ENCODE measurements at regions not wholly inside any gene's neighbourhood (a gene's known extent, or its start where the extent isn't known, plus 50 kb on each side); places are given as distances from the start of the nearest gene placed in this dataset.

DNA sequence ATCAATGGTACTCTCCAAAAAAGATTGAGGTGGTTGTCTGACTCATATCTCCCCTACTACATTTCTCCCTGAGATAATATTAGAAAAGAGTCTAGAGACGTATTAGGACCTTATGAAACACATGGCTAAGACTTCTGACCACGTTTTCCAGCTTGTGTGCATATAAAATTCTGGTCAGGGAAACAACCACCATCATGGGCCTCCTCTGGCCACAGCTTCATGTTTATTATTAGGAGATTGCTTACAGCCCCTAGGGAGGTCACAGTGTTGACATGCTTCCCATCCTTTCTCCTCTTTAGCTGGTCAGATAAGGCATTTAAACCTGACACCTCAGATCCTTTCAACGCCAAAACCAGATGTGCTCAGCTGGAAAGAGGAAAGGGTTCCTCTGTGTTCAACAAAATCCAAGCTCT is 620.2 kb downstream of the PLPP3 start:
- TF ChIP-seq, protein P1, sequence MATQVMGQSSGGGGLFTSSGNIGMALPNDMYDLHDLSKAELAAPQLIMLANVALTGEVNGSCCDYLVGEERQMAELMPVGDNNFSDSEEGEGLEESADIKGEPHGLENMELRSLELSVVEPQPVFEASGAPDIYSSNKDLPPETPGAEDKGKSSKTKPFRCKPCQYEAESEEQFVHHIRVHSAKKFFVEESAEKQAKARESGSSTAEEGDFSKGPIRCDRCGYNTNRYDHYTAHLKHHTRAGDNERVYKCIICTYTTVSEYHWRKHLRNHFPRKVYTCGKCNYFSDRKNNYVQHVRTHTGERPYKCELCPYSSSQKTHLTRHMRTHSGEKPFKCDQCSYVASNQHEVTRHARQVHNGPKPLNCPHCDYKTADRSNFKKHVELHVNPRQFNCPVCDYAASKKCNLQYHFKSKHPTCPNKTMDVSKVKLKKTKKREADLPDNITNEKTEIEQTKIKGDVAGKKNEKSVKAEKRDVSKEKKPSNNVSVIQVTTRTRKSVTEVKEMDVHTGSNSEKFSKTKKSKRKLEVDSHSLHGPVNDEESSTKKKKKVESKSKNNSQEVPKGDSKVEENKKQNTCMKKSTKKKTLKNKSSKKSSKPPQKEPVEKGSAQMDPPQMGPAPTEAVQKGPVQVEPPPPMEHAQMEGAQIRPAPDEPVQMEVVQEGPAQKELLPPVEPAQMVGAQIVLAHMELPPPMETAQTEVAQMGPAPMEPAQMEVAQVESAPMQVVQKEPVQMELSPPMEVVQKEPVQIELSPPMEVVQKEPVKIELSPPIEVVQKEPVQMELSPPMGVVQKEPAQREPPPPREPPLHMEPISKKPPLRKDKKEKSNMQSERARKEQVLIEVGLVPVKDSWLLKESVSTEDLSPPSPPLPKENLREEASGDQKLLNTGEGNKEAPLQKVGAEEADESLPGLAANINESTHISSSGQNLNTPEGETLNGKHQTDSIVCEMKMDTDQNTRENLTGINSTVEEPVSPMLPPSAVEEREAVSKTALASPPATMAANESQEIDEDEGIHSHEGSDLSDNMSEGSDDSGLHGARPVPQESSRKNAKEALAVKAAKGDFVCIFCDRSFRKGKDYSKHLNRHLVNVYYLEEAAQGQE (IDR thresholded peaks at IDR 0.05; ENCODE audit: insufficient replicate concordance, low read depth): no peak
- TF ChIP-seq POLR2AphosphoS5 (IDR thresholded peaks at IDR 0.05; ENCODE audit: low read depth) (no peak), GABPA (IDR thresholded peaks at IDR 0.05; ENCODE audit: low read depth) (no peak), SPI1 (IDR thresholded peaks at IDR 0.05; ENCODE audit: borderline replicate concordance, low read depth) (no peak)
- TF ChIP-seq, protein P2, sequence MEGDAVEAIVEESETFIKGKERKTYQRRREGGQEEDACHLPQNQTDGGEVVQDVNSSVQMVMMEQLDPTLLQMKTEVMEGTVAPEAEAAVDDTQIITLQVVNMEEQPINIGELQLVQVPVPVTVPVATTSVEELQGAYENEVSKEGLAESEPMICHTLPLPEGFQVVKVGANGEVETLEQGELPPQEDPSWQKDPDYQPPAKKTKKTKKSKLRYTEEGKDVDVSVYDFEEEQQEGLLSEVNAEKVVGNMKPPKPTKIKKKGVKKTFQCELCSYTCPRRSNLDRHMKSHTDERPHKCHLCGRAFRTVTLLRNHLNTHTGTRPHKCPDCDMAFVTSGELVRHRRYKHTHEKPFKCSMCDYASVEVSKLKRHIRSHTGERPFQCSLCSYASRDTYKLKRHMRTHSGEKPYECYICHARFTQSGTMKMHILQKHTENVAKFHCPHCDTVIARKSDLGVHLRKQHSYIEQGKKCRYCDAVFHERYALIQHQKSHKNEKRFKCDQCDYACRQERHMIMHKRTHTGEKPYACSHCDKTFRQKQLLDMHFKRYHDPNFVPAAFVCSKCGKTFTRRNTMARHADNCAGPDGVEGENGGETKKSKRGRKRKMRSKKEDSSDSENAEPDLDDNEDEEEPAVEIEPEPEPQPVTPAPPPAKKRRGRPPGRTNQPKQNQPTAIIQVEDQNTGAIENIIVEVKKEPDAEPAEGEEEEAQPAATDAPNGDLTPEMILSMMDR (IDR thresholded peaks at IDR 0.05; ENCODE audit: insufficient read depth, low read length): no peak
- H3K27me3 ChIP-seq (ENCODE audit: insufficient read depth, poor library complexity, severe bottlenecking): peaks cover 2% of the 10 kb centered on the region
- no peak for DNase-seq (ENCODE audit: low read depth in 1 of 2, low spot score in 1 of 2)
- H3K4me3 ChIP-seq (replicated peaks; ENCODE audit: insufficient read depth, low read length): no peak overlapping the region
- no peak overlapping the region for H3K27ac ChIP-seq (replicated peaks)

DNA sequence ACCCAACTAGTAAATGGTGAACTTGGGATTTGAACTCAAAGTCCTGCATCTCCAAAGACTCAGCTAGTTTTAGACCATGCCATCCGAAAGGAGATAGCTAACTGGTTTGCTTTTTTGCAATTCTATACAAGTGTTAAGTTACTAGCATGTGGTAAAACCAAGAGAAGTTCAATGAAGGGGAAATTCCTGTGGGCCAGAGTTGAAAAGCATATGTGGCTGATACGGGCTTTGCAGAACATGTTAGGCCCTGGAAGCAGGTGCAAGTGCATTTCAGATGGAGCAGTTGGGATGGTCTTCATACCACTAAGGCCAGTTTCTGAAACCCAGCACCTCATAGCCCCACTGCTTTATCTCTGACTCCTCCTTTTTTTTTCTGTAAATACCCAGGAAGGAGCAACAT is 620.9 kb downstream of the PLPP3 start:
- TF ChIP-seq SPI1 (IDR thresholded peaks at IDR 0.05; ENCODE audit: borderline replicate concordance, low read depth): no peak

DNA sequence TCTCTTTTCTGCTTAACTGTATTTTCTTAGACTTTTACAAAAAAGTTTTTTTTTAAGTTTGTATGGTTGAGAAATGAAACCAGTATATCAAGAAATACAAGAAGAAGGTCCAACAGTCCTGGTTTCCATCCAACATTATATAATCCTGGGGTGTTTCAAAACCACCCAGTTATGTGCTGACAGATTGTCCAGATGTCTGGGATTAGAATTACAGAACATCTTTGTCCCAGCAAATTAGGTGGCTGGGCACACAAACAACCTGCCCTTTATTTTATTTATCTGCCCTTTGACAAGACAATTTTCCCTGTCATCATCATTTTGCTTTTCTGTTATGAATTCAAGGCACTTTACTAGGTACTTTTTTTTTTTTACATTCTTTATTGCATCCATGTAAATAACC is 622.1 kb downstream of the PLPP3 start:
- peaks cover 2% of the 10 kb centered on the region for H3K27me3 ChIP-seq (ENCODE audit: insufficient read depth, poor library complexity, severe bottlenecking)
- no peak overlapping the region for H3K4me3 ChIP-seq (replicated peaks; ENCODE audit: insufficient read depth, low read length)
- TF ChIP-seq POLR2AphosphoS5 (IDR thresholded peaks at IDR 0.05; ENCODE audit: low read depth): no peak
- TF ChIP-seq SPI1 (IDR thresholded peaks at IDR 0.05; ENCODE audit: borderline replicate concordance, low read depth): no peak
- no peak for TF ChIP-seq GABPA (IDR thresholded peaks at IDR 0.05; ENCODE audit: low read depth)
- TF ChIP-seq, protein P2 (IDR thresholded peaks at IDR 0.05; ENCODE audit: insufficient read depth, low read length): no peak
- TF ChIP-seq, protein P1 (IDR thresholded peaks at IDR 0.05; ENCODE audit: insufficient replicate concordance, low read depth): no peak
- H3K27ac ChIP-seq (replicated peaks): no peak overlapping the region
- no peak for DNase-seq (ENCODE audit: low read depth in 1 of 2, low spot score in 1 of 2)

More for the DNA sequence above, 620.9 kb downstream of the PLPP3 start:
- DNase-seq (ENCODE audit: low read depth in 1 of 2, low spot score in 1 of 2): no peak
- no peak overlapping the region for H3K27ac ChIP-seq (replicated peaks)
- no peak overlapping the region for H3K4me3 ChIP-seq (replicated peaks; ENCODE audit: insufficient read depth, low read length)
- H3K27me3 ChIP-seq (ENCODE audit: insufficient read depth, poor library complexity, severe bottlenecking): peaks cover 2% of the 10 kb centered on the region

DNA sequence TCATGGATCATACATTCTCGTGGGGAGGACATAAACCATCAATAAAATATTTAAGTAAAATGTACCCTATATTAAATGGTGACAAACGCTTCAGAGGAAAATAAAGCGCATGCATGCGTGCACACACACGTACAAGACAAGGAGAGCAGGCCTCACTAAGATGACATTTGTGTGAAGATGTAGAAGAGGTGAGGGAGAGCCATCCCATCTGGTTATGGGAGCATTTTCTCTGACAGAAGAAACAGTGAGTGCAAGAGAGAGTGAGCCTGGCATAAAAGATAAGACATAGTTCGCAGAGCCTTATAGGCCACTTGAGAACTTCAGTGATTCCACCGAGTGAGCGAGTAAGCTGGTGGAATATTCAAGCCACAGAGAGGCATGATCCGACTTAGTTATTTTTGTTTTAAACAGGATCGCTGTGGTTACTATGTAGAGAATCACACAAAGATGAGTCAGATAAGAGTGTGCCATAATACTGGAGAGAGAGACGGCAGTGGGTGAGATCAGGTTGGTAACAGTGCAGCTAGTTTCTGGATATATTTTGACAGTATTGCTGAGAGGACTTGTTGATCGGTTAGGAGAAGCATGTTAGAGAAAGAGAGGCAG is 624.2 kb downstream of the PLPP3 start:
- no peak for DNase-seq (ENCODE audit: low read depth in 1 of 2, low spot score in 1 of 2)
- no peak overlapping the region for H3K27ac ChIP-seq (replicated peaks)
- TF ChIP-seq GABPA (IDR thresholded peaks at IDR 0.05; ENCODE audit: low read depth) (no peak), POLR2AphosphoS5 (IDR thresholded peaks at IDR 0.05; ENCODE audit: low read depth) (no peak), SPI1 (IDR thresholded peaks at IDR 0.05; ENCODE audit: borderline replicate concordance, low read depth) (no peak)
- TF ChIP-seq, protein P1 (IDR thresholded peaks at IDR 0.05; ENCODE audit: insufficient replicate concordance, low read depth): no peak
- TF ChIP-seq, protein P2 (IDR thresholded peaks at IDR 0.05; ENCODE audit: insufficient read depth, low read length): no peak
- no peak overlapping the region for H3K4me3 ChIP-seq (replicated peaks; ENCODE audit: insufficient read depth, low read length)
- H3K27me3 ChIP-seq (ENCODE audit: insufficient read depth, poor library complexity, severe bottlenecking): peaks cover 2% of the 10 kb centered on the region
